H54 (cell line): ENCODE measurements at regions not wholly inside any gene's neighbourhood (a gene's known extent, or its start where the extent isn't known, plus 50 kb on each side); places are given as distances from the start of the nearest gene placed in this dataset.

Experiments
- DNase-seq: peaks from one replicate; pipeline ENCODE4 v3.0.0; 2011; ENCODE audit warnings: low spot score, mixed read lengths; ENCODE audit not compliant: insufficient read length
- FAIRE-seq: peaks from 3 replicates; lab custom pipeline; 2011; peaks lifted over from hg19 to GRCh38; lab: Jason Lieb, UNC
- POLR2A ChIP-seq: IDR thresholded peaks from 2 replicates; pipeline ENCODE4 v1.6.1; 2011; ENCODE audit warnings: low read depth, mild to moderate bottlenecking, low read length

DNA sequence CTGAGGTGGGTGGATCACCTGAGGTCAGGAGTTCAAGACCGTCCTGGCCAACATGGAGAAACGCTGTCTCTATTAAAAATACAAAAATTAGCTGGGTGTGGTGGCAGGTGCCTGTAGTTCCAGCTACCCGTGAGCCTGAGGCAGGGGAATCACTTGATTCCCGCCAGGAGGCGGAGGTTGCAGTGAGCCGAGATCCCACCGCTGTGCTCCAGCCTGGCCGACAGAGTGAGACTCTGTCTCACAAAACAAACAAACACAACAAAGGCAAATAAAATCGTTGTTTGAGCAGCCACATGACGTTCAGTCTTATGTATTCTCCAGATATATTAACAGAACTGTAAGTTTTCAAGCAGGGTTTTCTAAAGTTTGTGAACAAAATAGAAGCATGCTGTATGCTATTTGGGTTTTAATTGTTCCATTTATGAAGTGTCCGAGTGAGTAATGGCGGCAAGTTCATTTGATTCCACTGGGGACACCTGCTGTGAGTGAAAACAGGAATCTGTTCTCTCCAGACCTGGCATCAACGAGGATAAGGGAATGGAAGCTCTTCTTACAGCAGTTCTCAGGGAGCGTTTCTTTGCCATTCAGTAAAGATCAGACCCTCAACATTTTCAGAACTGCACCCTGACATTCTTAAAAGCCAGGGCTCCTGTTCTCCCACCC lies 122.5 kb upstream of the PITRM1 start:
- DNase-seq (no peak), FAIRE-seq (no peak)
- no peak for TF ChIP-seq POLR2A

DNA sequence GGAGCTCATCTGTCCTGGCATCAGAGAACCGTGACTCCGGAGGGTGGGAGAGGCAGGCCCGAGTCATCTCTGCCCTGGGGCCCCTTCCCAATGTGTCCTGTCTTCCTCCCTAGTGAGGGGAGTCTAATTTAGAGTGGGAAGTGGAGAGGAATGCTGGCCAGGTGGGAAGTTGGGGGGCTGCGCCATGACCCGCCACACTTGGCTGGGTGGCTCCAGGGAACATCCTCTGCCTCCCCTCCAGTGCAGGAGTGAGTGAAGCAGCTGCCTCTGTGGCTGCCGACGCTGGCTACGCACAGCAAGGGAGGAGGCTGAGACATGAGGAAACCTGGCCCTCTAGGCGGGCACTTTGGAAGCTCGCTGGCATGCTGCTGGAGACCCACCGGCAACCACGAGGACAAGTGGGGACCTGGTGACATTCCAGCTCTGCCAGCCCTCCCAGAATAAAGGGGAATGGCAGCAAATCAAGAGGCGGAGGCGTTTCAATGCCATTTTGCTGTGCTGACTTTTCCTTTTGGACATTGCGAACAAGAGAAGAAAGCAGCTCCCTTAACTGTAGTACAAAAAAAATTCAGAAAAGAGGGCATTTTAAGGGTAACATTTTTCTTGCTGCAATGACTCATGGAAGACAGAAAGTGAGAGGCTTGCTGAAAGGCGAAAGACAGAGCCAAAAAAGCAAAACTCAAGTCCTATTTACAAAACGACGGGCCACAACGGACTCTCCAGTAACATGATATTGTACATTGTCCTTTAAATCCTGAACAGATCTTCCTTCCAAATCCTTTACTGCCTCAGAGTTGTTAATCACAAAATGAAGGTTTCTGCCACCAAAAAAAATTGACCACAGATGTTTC lies 121.2 kb upstream of the PITRM1 start:
- DNase-seq, result no peak
- no peak for TF ChIP-seq POLR2A
- FAIRE-seq, result no peak

DNA sequence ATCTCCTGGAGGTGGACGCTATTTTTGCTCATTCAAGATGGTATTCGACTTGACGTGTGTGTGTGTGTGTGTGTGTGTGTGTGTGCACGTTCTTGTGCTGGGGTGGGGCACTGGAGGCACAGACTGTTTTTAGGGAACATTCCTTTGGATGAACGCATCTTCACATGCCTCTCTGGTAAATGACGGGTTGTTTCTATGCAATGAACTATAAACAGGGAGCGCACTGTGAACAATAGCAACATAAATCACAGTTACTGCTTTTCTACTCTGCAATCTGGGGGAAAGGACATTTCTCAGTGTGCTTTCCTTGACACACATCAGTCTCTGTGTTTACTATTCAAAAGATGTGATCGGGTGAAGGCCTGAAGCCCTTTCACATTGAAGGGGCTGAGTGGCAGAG lies 120.1 kb upstream of the PITRM1 start:
- FAIRE-seq (no peak), DNase-seq (no peak)
- TF ChIP-seq POLR2A, result no peak

DNA sequence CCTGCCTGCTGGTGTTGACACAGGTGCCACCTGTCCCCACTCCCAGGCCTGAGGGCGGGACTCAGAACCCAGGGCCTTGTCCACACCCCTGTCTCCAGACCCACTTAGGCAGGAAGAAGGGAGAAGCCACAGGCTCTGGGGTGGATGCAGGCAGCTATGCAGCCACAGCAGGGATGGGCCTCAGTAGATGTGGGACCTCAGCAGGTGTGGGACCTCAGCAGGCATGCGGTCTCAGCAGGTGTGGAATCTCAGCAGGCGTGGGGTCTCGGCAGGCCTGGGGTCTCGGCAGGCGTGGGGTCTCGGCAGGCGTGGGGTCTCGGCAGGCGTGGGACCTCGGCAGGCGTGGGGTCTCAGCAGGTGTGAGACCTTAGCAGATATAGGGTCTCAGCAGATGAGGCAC lies 118.0 kb upstream of the PITRM1 start:
- TF ChIP-seq POLR2A, result no peak
- no peak for DNase-seq

DNA sequence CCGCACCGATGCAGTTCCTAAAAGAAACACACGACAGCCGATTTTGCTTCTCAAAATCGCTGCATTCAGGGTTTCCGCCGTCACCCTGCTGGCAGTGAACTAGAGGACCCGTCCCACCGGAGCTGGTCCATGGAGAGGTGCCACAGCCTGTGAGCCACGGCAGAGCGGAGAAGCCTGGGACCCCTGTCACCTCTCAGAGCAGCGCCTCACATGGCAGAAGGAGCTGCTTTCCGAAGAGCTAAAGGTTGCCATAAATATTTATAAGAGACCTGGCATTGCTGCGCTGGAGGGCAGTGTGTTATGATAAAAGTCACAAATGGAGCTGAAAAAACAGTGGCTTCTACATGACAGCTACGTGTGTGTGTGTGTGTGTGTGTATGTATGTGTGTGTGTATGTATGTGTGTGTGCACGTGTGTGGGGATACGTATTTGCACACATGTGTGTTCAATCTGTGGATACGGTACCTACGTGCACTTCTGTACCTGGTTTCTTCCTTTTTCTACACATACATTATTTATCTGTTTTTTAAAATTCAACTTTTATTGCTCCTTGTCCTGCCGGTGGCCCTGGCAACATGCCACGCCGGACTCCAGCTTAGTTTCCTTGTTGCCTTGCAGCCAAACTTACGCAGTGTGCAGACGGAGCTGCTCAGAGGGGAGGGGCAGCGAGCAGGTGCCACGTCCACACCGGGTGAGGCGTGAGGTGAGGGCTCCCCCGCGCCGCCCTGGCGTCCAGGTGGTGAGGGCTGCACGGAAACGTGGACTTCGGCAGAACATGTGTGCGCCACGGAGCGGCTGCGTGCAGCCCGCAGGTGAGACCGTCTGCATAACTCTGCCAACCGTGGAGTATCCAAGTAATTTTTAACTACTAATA lies 115.2 kb upstream of the PITRM1 start:
- FAIRE-seq, result no peak
- no peak for TF ChIP-seq POLR2A
- no peak for DNase-seq

More for the DNA sequence above, 118.0 kb upstream of the PITRM1 start:
- FAIRE-seq, result no peak

DNA sequence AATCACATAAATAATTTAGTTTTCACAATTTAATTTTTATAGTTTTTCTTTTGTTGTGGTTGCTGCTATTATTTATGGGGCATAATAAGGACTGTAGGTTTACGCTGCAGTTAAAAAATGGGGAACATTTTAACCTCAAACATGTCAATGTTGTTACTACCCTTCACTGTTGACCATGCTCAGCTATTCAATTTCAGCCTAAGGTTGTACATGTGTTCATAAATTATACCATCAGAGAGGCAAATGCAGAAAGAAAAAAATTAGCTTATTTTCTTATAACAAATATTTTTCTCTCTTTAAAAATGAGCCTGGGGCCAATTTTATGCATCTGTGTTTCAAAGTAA lies 110.1 kb upstream of the PITRM1 start:
- TF ChIP-seq POLR2A, result no peak
- DNase-seq (no peak), FAIRE-seq (no peak)

DNA sequence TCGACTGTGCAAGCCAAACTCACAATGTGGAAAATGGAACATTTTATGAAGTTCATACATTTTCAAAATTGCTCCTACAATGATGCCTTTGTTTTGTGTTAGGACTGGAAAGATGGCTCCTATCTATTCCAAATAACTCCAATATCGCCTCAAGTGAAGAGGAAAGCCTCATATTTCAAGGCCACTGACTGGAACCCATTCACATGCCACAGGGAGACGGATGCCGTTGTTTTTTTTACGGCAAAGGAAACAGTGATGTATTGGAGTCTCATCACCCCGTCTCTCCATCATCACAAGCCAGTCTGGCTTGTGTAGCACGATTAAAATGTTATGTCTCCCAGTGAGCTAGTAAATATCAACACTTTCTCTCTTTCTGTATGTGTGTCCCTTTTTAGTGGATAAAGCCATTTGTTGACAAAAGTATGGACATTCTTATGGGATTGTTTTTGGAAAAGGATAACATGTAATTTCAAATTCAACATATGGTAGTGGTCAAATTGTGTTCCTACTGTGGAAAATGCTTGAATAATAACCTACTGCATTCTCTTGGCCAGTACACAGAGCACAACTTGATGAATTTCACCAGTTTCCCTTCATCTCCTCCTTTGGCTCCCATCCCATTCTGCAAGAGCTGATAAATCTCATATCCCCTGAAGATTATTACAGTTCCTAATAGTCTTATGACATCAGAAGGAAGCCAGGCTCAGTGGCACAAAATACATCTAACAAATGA lies 109.5 kb upstream of the PITRM1 start:
- no peak for DNase-seq
- no peak for FAIRE-seq
- TF ChIP-seq POLR2A, result no peak

DNA sequence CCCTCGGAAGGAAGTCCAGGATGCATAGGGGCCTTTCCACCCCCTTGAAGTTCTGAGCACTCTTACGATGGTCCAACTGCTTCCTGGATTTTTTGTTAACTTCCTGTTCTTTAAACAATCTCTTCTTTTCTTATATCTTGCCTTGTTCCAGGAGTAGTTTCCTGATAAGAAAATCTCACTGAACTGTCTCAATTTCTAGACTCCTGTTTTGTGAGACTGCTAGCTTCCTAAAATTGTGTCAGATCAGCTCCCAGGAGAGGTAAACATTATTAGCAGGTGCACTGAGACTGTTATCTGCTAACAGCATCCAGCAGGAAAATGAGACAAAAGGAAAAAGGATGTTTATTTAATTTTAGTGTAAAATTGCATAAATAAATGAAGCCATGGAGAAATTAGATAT lies 106.2 kb upstream of the PITRM1 start:
- DNase-seq, result no peak
- no peak for TF ChIP-seq POLR2A
- FAIRE-seq, result no peak

DNA sequence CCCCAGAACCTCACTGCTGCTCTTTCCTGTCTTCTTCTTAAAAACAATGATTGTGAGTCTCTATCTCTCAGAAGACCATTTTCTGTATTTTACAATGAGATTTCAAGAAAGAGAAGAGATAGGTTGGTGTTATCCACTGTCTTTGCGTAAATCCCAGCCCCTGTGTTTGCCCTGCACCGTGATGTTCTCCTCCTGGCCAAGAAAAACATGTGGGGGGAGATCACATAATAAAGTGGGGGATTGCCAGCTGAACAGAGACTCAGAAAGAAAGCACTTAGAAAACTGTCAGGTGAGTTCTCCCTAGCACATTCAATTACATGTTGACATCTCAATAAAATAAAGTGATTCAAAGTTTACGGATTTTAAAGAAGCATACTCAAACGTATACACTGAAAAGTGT lies 105.0 kb upstream of the PITRM1 start:
- TF ChIP-seq POLR2A, result no peak
- FAIRE-seq (no peak), DNase-seq (no peak)

DNA sequence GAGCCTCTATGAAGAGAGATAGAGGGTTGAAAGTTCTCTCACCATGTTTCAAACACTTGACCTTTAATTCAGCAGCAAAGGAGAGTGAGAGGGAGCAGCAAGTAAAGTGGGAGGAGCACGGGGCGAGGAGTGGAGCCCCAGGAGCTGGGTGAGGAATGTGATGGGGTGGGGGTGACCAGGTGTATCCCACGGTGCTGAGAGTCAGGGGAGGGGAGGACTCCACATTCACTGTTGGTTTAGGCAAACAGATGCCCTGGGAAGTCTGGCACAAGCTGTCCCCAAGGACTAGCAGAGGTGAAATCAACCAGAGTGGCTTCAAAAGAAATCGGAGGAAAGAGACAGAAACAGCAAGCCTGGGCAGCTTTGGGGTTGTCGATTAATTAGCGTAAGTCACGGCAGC lies 101.8 kb upstream of the PITRM1 start:
- no peak for DNase-seq
- FAIRE-seq, result no peak
- no peak for TF ChIP-seq POLR2A

DNA sequence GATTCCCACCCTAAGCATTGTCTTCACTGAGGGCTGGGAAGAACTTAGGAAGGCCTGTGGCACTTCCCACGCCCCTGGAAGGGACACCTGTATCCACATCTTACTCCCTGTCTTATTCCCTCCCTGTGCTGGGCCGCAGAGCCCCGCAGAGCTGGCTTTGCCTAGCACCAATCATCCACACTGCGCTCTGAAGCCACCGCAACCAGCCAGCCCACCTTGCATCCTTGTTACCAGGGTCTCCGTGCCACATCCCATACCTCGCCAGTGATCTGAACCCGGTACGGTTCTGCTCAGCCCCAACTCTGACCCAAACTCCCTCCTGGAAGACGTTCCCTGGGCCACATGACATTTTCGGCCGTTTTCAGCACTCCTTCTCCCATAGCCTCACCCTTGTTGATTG lies 101.4 kb upstream of the PITRM1 start:
- FAIRE-seq (no peak), DNase-seq (no peak)
- TF ChIP-seq POLR2A, result no peak

DNA sequence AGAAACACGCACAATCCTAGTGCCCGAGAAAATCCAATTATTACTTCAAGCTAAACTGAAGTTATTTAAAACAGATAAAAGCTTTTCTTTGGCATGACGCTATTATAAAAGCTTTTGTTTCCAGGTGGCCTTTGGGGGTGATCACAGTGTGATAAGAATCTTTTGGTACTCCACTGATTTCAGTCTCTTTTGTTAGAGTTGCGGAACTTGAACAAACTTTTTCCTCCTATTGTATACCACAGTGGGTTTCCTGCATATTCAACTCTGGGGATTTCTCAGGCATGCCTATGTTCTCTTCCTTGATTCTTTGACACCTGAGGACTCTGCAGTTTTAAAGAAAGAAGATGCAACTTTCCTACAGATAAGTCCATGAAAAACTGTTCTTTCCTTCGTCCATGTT lies 99.7 kb upstream of the PITRM1 start:
- no peak for DNase-seq
- no peak for FAIRE-seq
- TF ChIP-seq POLR2A, result no peak

DNA sequence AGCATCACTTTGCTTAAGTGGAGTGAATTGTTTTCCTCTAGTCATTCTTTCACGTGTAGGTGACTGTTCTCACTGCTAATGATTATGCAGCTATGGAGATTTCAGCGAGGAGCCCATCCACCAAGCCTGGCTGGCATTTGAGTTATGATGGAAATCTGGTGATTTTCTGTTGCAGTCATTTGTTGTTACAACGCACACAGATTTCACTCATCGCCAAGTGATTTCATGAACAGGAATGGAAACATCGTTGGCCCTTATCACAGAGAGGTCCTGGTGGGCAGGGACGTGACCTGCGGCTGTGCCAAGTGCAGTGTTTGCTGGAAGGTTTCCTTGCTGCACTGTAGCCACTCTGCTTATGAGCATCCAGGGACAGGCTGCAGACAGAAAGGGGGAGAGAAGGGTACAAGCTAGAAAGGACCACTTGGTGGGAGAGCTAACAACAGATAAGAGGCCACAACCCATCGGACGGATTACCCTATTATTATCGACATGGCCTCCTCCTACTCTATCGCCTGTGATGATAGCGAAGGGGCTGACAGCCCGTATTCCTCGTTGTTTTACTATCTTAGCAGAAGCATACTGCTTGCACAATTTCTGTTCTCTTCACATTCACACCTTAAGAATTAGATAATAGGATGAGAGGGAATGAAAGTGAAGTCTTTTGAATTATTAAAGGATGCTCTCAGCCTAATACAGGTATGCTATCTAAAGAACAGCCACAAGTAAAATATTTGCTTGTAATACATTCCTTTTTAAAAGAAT lies 99.0 kb upstream of the PITRM1 start:
- FAIRE-seq, result no peak
- no peak for DNase-seq
- TF ChIP-seq POLR2A, result no peak
